Myocyte (in vitro differentiated cells): ENCODE measurements at regions not wholly inside any gene's neighbourhood (a gene's known extent, or its start where the extent isn't known, plus 50 kb on each side); places are given as distances from the start of the nearest gene placed in this dataset.
"Not testable (repeated sequence)": the region's sequence is repeated elsewhere in the genome, so short reads cannot be mapped to it uniquely, and the experiment has no call there.

Experiments
- DNase-seq: peaks from one replicate; pipeline ENCODE4 v3.0.0-alpha.2; 2012; ENCODE audit warnings: low read depth

GRCh38 chr3:162605651-162606204, 1109.1 kb downstream of the OTOL1 start:
- no peak for DNase-seq

GRCh38 chr3:162610261-162610660, 1113.7 kb downstream of the OTOL1 start:
- DNase-seq = no peak

GRCh38 chr3:162612991-162613390, 1116.4 kb downstream of the OTOL1 start:
- no peak for DNase-seq

GRCh38 chr3:162626172-162626571, 1129.6 kb downstream of the OTOL1 start:
- no peak for DNase-seq

- DNase-seq = no peak
Measured at GRCh38 chr3:162628531-162628930, 1131.9 kb downstream of the OTOL1 start.

GRCh38 chr3:162629372-162629771, 1132.8 kb downstream of the OTOL1 start:
- DNase-seq = no peak

GRCh38 chr3:162632672-162633071, 1136.1 kb downstream of the OTOL1 start:
- no peak for DNase-seq

GRCh38 chr3:162640208-162640607, 1143.6 kb downstream of the OTOL1 start:
- DNase-seq = not testable (repeated sequence)

GRCh38 chr3:162641317-162641716, 1144.7 kb downstream of the OTOL1 start:
- no peak for DNase-seq

GRCh38 chr3:162641907-162642306, 1145.3 kb downstream of the OTOL1 start:
- no peak for DNase-seq

GRCh38 chr3:162643245-162643644, 1146.6 kb downstream of the OTOL1 start:
- no peak for DNase-seq

- no peak for DNase-seq
Measured at GRCh38 chr3:162647321-162647720, 1150.7 kb downstream of the OTOL1 start.

GRCh38 chr3:162658003-162658402, 1161.4 kb downstream of the OTOL1 start:
- DNase-seq = no peak

- DNase-seq = no peak
Measured at GRCh38 chr3:162665684-162666391, 1169.2 kb downstream of the OTOL1 start.

- no peak for DNase-seq
Measured at GRCh38 chr3:162666835-162667234, 1170.2 kb downstream of the OTOL1 start.

GRCh38 chr3:162670181-162670580, 1173.6 kb downstream of the OTOL1 start:
- no peak for DNase-seq

GRCh38 chr3:162677475-162677874, 1180.9 kb downstream of the OTOL1 start:
- no peak for DNase-seq

GRCh38 chr3:162678941-162679340, 1182.3 kb downstream of the OTOL1 start:
- DNase-seq = no peak

- no peak for DNase-seq
Measured at GRCh38 chr3:162684260-162684659, 1187.7 kb downstream of the OTOL1 start.

GRCh38 chr3:162699291-162699690, 1202.7 kb downstream of the OTOL1 start:
- no peak for DNase-seq

- DNase-seq = no peak
Measured at GRCh38 chr3:162701211-162701610, 1204.6 kb downstream of the OTOL1 start.

- no peak for DNase-seq
Measured at GRCh38 chr3:162702768-162703385, 1206.3 kb downstream of the OTOL1 start.

- no peak for DNase-seq
Measured at GRCh38 chr3:162704238-162704637, 1207.6 kb downstream of the OTOL1 start.
